DOHH2 (cell line): ENCODE measurements at regions not wholly inside any gene's neighbourhood (a gene's known extent, or its start where the extent isn't known, plus 50 kb on each side); places are given as distances from the start of the nearest gene placed in this dataset.

Source experiments
- H3F3A ChIP-seq: fragments of 200-600 bp; sonication (generic), shearing (Covaris generic); 2 replicates; pipeline ENCODE4 v1.6.0; 2016; ENCODE audit warnings: antibody characterized with exemption, mild to moderate bottlenecking; ENCODE audit not compliant: control insufficient read depth, insufficient read depth
- H3K27ac ChIP-seq: fragments of 200-600 bp; sonication (generic); 2 replicates; pipeline ENCODE4 v1.5.1; 2014; ENCODE audit warnings: low read depth, mild to moderate bottlenecking, low read length, moderate library complexity
- H3K27me3 ChIP-seq: fragments of 200-600 bp; sonication (generic); 2 replicates; pipeline ENCODE4 v1.6.1; 2014; ENCODE audit warnings: mild to moderate bottlenecking, low read length, mixed read lengths; ENCODE audit not compliant: control insufficient read depth
- H3K36me3 ChIP-seq: fragments of 200-600 bp; sonication (generic); 2 replicates; pipeline ENCODE4 v1.6.1; 2014; ENCODE audit warnings: mild to moderate bottlenecking, low read length, moderate library complexity, mixed read lengths; ENCODE audit not compliant: control insufficient read depth
- H3K4me1 ChIP-seq: fragments of 200-600 bp; sonication (generic); 2 replicates; pipeline ENCODE4 v1.6.1; 2014; ENCODE audit warnings: mild to moderate bottlenecking, low read length, mixed read lengths; ENCODE audit not compliant: control insufficient read depth
- H3K4me2 ChIP-seq: fragments of 200-600 bp; sonication (generic); 2 replicates; pipeline ENCODE4 v1.6.0; 2014; ENCODE audit warnings: mild to moderate bottlenecking, low read length, moderate library complexity
- H3K4me3 ChIP-seq: fragments of 200-600 bp; sonication (generic); 2 replicates; pipeline ENCODE4 v1.5.1; 2014; ENCODE audit warnings: mild to moderate bottlenecking, low read length, mixed read lengths
- H3K79me2 ChIP-seq: fragments of 200-600 bp; sonication (generic); 2 replicates; pipeline ENCODE4 v1.6.1; 2014; ENCODE audit warnings: mild to moderate bottlenecking, low read length, mixed read lengths; ENCODE audit not compliant: control insufficient read depth
- H3K9me2 ChIP-seq: fragments of 200-600 bp; sonication (generic); replicated peaks from 2 replicates; pipeline ENCODE4 v1.6.1; 2014; ENCODE audit warnings: mild to moderate bottlenecking, low read length, mixed read lengths; ENCODE audit not compliant: control insufficient read depth
- H3K9me3 ChIP-seq: fragments of 200-600 bp; sonication (generic); 2 replicates; pipeline ENCODE4 v1.6.1; 2014; ENCODE audit warnings: antibody characterized with exemption, low read length, mixed read lengths; ENCODE audit not compliant: control insufficient read depth, insufficient read depth
- H4K20me1 ChIP-seq: fragments of 200-600 bp; sonication (generic); 2 replicates; pipeline ENCODE4 v1.6.0; 2014; ENCODE audit warnings: low read depth, mild to moderate bottlenecking, antibody characterized with exemption, low read length, moderate library complexity; ENCODE audit not compliant: control insufficient read depth, insufficient read depth
- EZH2phosphoT487 ChIP-seq: fragments of 200-600 bp; sonication (generic); IDR thresholded peaks from 2 replicates; pipeline ENCODE4 v1.6.1; 2017; ENCODE audit warnings: borderline replicate concordance, mild to moderate bottlenecking, antibody characterized with exemption, low read length, moderate library complexity, mixed read lengths
- TF ChIP-seq, protein P1 (sequence below): fragments of 200-600 bp; sonication (generic); IDR thresholded peaks from one replicate; pipeline ENCODE4 v1.5.1; 2014; ENCODE audit warnings: antibody characterized with exemption, mild to moderate bottlenecking, low read depth, low read length; ENCODE audit not compliant: poor library complexity, severe bottlenecking

DNA sequence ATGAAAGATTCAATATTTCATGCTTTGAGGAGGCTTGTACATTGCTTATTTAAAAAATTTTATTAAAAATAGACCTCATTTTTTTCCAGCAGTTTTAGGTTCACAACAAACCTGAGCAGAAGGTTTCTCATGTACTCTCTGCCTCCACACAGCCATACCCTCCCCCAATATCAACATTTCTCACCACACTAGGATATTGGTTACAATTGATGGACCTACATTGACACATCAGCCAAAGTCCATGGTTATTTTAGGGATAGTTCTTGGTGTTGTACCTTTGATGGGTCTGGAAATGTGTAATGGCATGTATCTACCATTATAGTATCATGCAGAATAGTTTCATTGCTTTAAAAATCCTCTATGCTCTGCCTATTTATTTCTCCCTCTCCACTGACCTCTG is 611.0 kb downstream of the KCTD8 start:
- no peaks in the 10 kb centered on the region for H3K9me3 ChIP-seq
- H4K20me1 ChIP-seq: no peaks in the 10 kb centered on the region
- no peak overlapping the region for H3K4me2 ChIP-seq
- H3K27me3 ChIP-seq: no peaks in the 10 kb centered on the region
- H3K27ac ChIP-seq: no peak overlapping the region
- TF ChIP-seq EZH2phosphoT487: no peak
- TF ChIP-seq, protein P1, sequence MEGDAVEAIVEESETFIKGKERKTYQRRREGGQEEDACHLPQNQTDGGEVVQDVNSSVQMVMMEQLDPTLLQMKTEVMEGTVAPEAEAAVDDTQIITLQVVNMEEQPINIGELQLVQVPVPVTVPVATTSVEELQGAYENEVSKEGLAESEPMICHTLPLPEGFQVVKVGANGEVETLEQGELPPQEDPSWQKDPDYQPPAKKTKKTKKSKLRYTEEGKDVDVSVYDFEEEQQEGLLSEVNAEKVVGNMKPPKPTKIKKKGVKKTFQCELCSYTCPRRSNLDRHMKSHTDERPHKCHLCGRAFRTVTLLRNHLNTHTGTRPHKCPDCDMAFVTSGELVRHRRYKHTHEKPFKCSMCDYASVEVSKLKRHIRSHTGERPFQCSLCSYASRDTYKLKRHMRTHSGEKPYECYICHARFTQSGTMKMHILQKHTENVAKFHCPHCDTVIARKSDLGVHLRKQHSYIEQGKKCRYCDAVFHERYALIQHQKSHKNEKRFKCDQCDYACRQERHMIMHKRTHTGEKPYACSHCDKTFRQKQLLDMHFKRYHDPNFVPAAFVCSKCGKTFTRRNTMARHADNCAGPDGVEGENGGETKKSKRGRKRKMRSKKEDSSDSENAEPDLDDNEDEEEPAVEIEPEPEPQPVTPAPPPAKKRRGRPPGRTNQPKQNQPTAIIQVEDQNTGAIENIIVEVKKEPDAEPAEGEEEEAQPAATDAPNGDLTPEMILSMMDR: no peak
- no peaks in the 10 kb centered on the region for H3K79me2 ChIP-seq
- H3F3A ChIP-seq: no peaks in the 10 kb centered on the region
- no peaks in the 10 kb centered on the region for H3K9me2 ChIP-seq
- H3K4me3 ChIP-seq: no peak overlapping the region
- H3K4me1 ChIP-seq: no peaks in the 10 kb centered on the region
- no peaks in the 10 kb centered on the region for H3K36me3 ChIP-seq

DNA sequence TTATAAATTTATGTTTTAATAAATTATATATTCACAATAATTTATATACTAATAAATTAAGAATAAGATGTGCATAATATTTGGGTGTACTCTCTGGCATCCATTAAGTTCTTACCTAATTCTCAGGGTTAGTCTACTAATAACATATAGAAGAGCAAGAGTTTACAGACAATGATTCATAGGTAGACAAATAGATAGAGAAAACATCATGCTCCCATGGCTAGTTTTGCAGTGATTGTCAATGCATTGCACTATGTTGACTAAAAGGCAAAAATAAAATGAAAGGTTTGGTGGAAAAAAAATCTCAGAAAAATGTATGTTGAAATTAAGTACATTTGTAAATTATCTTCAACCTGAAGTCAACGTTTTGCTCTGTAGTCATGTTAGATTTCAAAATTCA is 606.0 kb downstream of the KCTD8 start:
- TF ChIP-seq EZH2phosphoT487: no peak
- TF ChIP-seq, protein P1: no peak
- Histone ChIP-seq H3K79me2 (no peaks in the 10 kb centered on the region), H3K27me3 (no peaks in the 10 kb centered on the region), H3F3A (no peaks in the 10 kb centered on the region), H3K9me2 (no peaks in the 10 kb centered on the region), H3K9me3 (no peaks in the 10 kb centered on the region), H3K4me3 (no peak overlapping the region), H4K20me1 (no peaks in the 10 kb centered on the region), H3K36me3 (no peaks in the 10 kb centered on the region), H3K27ac (no peak overlapping the region), H3K4me2 (no peak overlapping the region), H3K4me1 (no peaks in the 10 kb centered on the region)

DNA sequence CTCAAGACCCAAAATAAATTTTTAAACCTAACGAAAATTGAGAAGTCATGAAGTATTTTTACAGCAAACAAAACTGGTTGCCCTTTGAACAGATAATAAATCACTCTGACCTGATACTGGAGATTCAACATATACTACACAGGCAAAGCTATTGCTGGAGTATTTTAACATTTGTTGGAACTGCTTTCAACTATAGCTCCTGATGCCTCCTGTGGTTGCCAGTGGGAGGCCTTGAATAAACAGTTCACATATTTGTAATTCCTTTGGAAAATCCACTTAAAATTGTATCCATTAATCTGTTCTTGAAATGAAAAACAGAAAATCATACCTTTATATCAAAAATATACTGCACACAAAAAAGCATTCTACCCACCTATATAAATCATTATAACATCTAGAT is 605.1 kb downstream of the KCTD8 start:
- Histone ChIP-seq H3K9me3 (no peaks in the 10 kb centered on the region), H3K9me2 (no peaks in the 10 kb centered on the region), H3F3A (no peaks in the 10 kb centered on the region), H3K4me3 (no peak overlapping the region), H3K27me3 (no peaks in the 10 kb centered on the region), H3K4me1 (no peaks in the 10 kb centered on the region), H3K79me2 (no peaks in the 10 kb centered on the region), H3K36me3 (no peaks in the 10 kb centered on the region), H3K4me2 (no peak overlapping the region), H4K20me1 (no peaks in the 10 kb centered on the region), H3K27ac (no peak overlapping the region)
- TF ChIP-seq, protein P1: no peak
- no peak for TF ChIP-seq EZH2phosphoT487

DNA sequence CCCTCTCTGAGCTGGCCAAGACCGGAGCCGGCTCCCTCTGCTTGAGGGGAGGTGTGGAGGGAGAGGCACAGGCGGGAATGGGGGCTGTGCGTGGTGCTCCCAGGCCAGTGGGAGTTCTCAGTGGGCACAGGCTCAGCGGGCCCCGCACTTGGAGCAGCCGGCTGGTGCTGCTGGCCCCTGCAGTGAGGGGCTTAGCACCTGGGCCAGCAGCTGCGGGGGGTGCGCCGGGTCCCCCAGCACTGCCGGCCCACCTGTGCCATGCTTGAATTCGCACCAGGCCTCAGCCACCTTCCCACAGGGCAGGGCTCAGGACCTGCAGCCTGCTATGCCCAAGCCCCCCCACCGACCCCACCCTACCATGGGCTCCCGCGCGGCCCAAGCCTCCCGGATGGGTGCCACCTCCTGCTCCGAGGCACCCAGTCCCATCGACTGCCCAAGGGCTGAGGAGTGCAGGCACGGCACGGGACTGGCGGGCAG is 602.5 kb downstream of the KCTD8 start:
- no peaks in the 10 kb centered on the region for H3K9me2 ChIP-seq
- no peak overlapping the region for H3K27ac ChIP-seq
- H4K20me1 ChIP-seq: no peaks in the 10 kb centered on the region
- H3K4me2 ChIP-seq: no peak overlapping the region
- no peaks in the 10 kb centered on the region for H3K9me3 ChIP-seq
- TF ChIP-seq, protein P1: no peak
- TF ChIP-seq EZH2phosphoT487: no peak
- H3K79me2 ChIP-seq: no peaks in the 10 kb centered on the region
- no peaks in the 10 kb centered on the region for H3K4me1 ChIP-seq
- no peak overlapping the region for H3K4me3 ChIP-seq
- H3K36me3 ChIP-seq: no peaks in the 10 kb centered on the region
- H3F3A ChIP-seq: no peaks in the 10 kb centered on the region
- H3K27me3 ChIP-seq: no peaks in the 10 kb centered on the region
